ENCODE measurements at regions not wholly inside any gene's neighbourhood (a gene's known extent, or its start where the extent isn't known, plus 50 kb on each side); places are given as distances from the start of the nearest gene placed in this dataset.

DNA sequence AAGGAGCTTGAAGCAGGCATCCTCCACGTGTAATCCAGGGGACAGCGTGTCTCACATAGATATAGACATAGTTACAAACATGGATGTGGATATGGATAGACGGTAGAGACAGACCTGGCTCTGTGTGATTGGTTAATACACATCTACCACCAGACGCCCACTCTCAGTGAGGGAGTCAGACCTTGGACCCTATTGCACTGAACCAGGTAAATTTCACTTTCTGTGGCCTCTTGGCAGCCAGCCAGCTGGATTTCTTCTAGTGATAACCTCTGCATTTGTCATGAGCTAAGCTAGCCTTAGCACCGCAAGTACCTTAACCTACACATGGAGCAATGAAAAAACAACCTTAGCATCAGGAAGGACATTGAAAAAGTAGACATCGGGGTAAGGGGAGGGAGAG lies 79.2 kb upstream of the ACSL4 start:
- H3K27ac ChIP-seq (ENCODE audit: low read length) = no peak overlapping the region
- POLR2A ChIA-PET = no interaction called here
- no peaks in the 10 kb centered on the region for H3K4me1 ChIP-seq (ENCODE audit: control insufficient read depth, insufficient read depth, low read length)
- peaks cover 7% of the 10 kb centered on the region for H3K27me3 ChIP-seq (ENCODE audit: control insufficient read depth, insufficient read depth, low read length)
- no peaks in the 10 kb centered on the region for H3K9me3 ChIP-seq (ENCODE audit: control insufficient read depth, insufficient read depth, low read depth, low read length)
- DNase-seq (ENCODE audit: low read depth, low spot score) (no peak), ATAC-seq (no peak)
- CTCF ChIA-PET = no interaction called here
- no peak overlapping the region for H3K4me3 ChIP-seq (ENCODE audit: low read depth in 2 of 2, low read length in 2 of 2)
- no peaks in the 10 kb centered on the region for H3K36me3 ChIP-seq (ENCODE audit: control insufficient read depth, insufficient read depth, low read length)
- no TSS peak for BruUV-seq (replicated peaks)
- in situ Hi-C loops (cut with HindIII; ENCODE audit: low pct_unique_long_range_greater_than_20kb, low sequenced_read_pairs) = no loop called here
- TF ChIP-seq TCF7L2 (IDR thresholded peaks at IDR 0.05; ENCODE audit: low read depth, low read length) (no peak), CTCF (IDR thresholded peaks at IDR 0.05) (no peak), REST (IDR thresholded peaks at IDR 0.05; ENCODE audit: insufficient read depth in 1 of 2, low read depth in 2 of 2, low read length in 1 of 2) (no peak), POLR2AphosphoS5 (IDR thresholded peaks at IDR 0.05; ENCODE audit: low read depth, low read length) (no peak), SIN3A (IDR thresholded peaks at IDR 0.05; ENCODE audit: borderline replicate concordance, insufficient read depth, low read depth, low read length) (no peak)
- intact Hi-C loops (cut with micrococcal nuclease; ENCODE audit: unreplicated experiment) = no loop called here

- ChIA-PET CTCF (no interaction called here), POLR2A (no interaction called here)
- DNase-seq (ENCODE audit: low read depth, low spot score) (no peak), ATAC-seq (no peak)
- Histone ChIP-seq H3K27me3 (ENCODE audit: control insufficient read depth, insufficient read depth, low read length) (peaks cover 9% of the 10 kb centered on the region), H3K9me3 (ENCODE audit: control insufficient read depth, insufficient read depth, low read depth, low read length) (no peaks in the 10 kb centered on the region), H3K4me3 (ENCODE audit: low read depth in 2 of 2, low read length in 2 of 2) (no peak overlapping the region), H3K36me3 (ENCODE audit: control insufficient read depth, insufficient read depth, low read length) (no peaks in the 10 kb centered on the region), H3K4me1 (ENCODE audit: control insufficient read depth, insufficient read depth, low read length) (no peaks in the 10 kb centered on the region), H3K27ac (ENCODE audit: low read length) (no peak overlapping the region)
- no peak for TF ChIP-seq POLR2AphosphoS5 (IDR thresholded peaks at IDR 0.05; ENCODE audit: low read depth, low read length)
- TF ChIP-seq CTCF (IDR thresholded peaks at IDR 0.05) = no peak
- TF ChIP-seq SIN3A (IDR thresholded peaks at IDR 0.05; ENCODE audit: borderline replicate concordance, insufficient read depth, low read depth, low read length) = no peak
- no peak for TF ChIP-seq TCF7L2 (IDR thresholded peaks at IDR 0.05; ENCODE audit: low read depth, low read length)
- no peak for TF ChIP-seq REST (IDR thresholded peaks at IDR 0.05; ENCODE audit: insufficient read depth in 1 of 2, low read depth in 2 of 2, low read length in 1 of 2)
- BruUV-seq (replicated peaks) = no TSS peak
- intact Hi-C loops (cut with micrococcal nuclease; ENCODE audit: unreplicated experiment) = no loop called here
- in situ Hi-C loops (cut with HindIII; ENCODE audit: low pct_unique_long_range_greater_than_20kb, low sequenced_read_pairs) = no loop called here
Observed at GRCh38 chrX:109813236-109813635, 80.2 kb upstream of the ACSL4 start.

Measured in Panc1 (cell line).